ENCODE measurements at regions not wholly inside any gene's neighbourhood (a gene's known extent, or its start where the extent isn't known, plus 50 kb on each side); places are given as distances from the start of the nearest gene placed in this dataset.

- Mint-ChIP-seq H3K4me3 (no peak overlapping the region), H3K27ac (no peak overlapping the region), H3K4me1 (no peaks in the 10 kb centered on the region), H3K36me3 (ENCODE audit: insufficient read depth in 1 of 3, low read depth in 3 of 3) (no peaks in the 10 kb centered on the region), H3K27me3 (ENCODE audit: low read depth) (no peaks in the 10 kb centered on the region), H3K9me3 (no peaks in the 10 kb centered on the region)
- no peak for TF ChIP-seq CTCF (conservative IDR thresholded peaks at IDR 0.05)
- no peaks in the 10 kb centered on the region for H3K79me2 ChIP-seq (ENCODE audit: insufficient read depth, low read length)
- no peak overlapping the region for H2BK120ac ChIP-seq (ENCODE audit: low read depth, low read length, poor library complexity, severe bottlenecking)
- no peak overlapping the region for H3T11ph ChIP-seq (ENCODE audit: low read length)
- H3K4me2 ChIP-seq (ENCODE audit: insufficient read depth, insufficient read length, low read length) = no peak overlapping the region
- no peaks in the 10 kb centered on the region for H3K23me2 ChIP-seq (ENCODE audit: insufficient read length, low read depth, low read length, poor library complexity, severe bottlenecking)
- no CpG with 5 or more reads among the region's 7 CpGs for WGBS (ENCODE audit: extremely low coverage, insufficient read length, low lambda C conversion rate)
- no peak overlapping the region for H3K9ac ChIP-seq (ENCODE audit: extremely low read depth, insufficient read length, low read length)
- H4K8ac ChIP-seq (replicated peaks; ENCODE audit: insufficient read length, low read depth, low read length) = no peak overlapping the region
- H2AK5ac ChIP-seq (ENCODE audit: insufficient read length, low read length) = no peak overlapping the region
- H2AFZ ChIP-seq (ENCODE audit: low read length) = no peak overlapping the region
- no peak overlapping the region for H2BK20ac ChIP-seq (ENCODE audit: low read depth, low read length, poor library complexity, severe bottlenecking)
- H4K5ac ChIP-seq (ENCODE audit: insufficient read length, low read depth, low read length) = no peak overlapping the region
- no peaks in the 10 kb centered on the region for H3K9me3 ChIP-seq (ENCODE audit: control insufficient read depth, low read depth, low read length)
- H2BK5ac ChIP-seq (ENCODE audit: insufficient read length, low read length) = no peak overlapping the region
- H4K91ac ChIP-seq (ENCODE audit: insufficient read length, low read depth, low read length) = no peak overlapping the region
- H2BK15ac ChIP-seq (ENCODE audit: low read depth, low read length) = no peak overlapping the region
- no peak overlapping the region for H3K4ac ChIP-seq (ENCODE audit: low read depth, low read length)
- no peak overlapping the region for H2BK12ac ChIP-seq (ENCODE audit: insufficient read length, low read depth, low read length)
- no peak overlapping the region for H3K27ac ChIP-seq (ENCODE audit: insufficient read length, low read depth, low read length)
- no peak overlapping the region for H3K56ac ChIP-seq (ENCODE audit: insufficient read length, low read depth, low read length)
- no peak overlapping the region for H3K18ac ChIP-seq (ENCODE audit: insufficient read length, low read depth, low read length)
- H3K4me1 ChIP-seq (ENCODE audit: insufficient read depth, low read length) = no peaks in the 10 kb centered on the region
- H3K14ac ChIP-seq (ENCODE audit: insufficient read depth, low read length) = no peak overlapping the region
- no peak for DNase-seq
- no peak overlapping the region for H3K23ac ChIP-seq (ENCODE audit: insufficient read length, low read depth, low read length)
- no peaks in the 10 kb centered on the region for H3K27me3 ChIP-seq (ENCODE audit: insufficient read depth, low read length)
- H4K20me1 ChIP-seq (ENCODE audit: control insufficient read depth, insufficient read depth, insufficient read length) = no peaks in the 10 kb centered on the region
- no peaks in the 10 kb centered on the region for H3K79me1 ChIP-seq (ENCODE audit: insufficient read depth, low read depth, low read length, poor library complexity, severe bottlenecking)
Observed at GRCh38 chr4:57443308-57443707, 333.1 kb upstream of the IGFBP7 start.
